Thoracic aorta (tissue), 2 donors: ENCODE measurements at regions not wholly inside any gene's neighbourhood (a gene's known extent, or its start where the extent isn't known, plus 50 kb on each side); places are given as distances from the start of the nearest gene placed in this dataset.

Experiments used
- ATAC-seq: fragments of 150-250 bp; one replicate; pipeline ENCODE4 v1.8.0; 2017; ENCODE audit warnings: low read depth; ENCODE audit not compliant: insufficient number of reproducible peaks, low FRiP score
- DNase-seq: peaks from one replicate; pipeline ENCODE4 v3.0.0-alpha.2; 2020; ENCODE audit warnings: low spot score
- H3K27ac ChIP-seq, 2 donors: fragments of 200-600 bp; sonication (generic); 1 replicate in 1 of 2; 2 replicates in 1 of 2; pipeline ENCODE4 v1.5.1; 2016; ENCODE audit warnings: mild to moderate bottlenecking in 2 of 2, moderate library complexity in 2 of 2
- H3K27me3 ChIP-seq: fragments of 200-600 bp; sonication (generic); replicated peaks from 2 replicates; pipeline ENCODE4 v1.6.0; 2016; ENCODE audit warnings: mild to moderate bottlenecking; ENCODE audit not compliant: insufficient read depth
- H3K36me3 ChIP-seq: fragments of 200-600 bp; sonication (generic); one replicate; pipeline ENCODE4 v1.5.1; 2016
- H3K4me1 ChIP-seq, 2 donors: fragments of 200-600 bp; sonication (generic); 1 replicate in 1 of 2; 2 replicates in 1 of 2; pipeline versions ENCODE4 v1.5.1 to v1.6.0; 2016; ENCODE audit warnings: low read depth in 2 of 2, mild to moderate bottlenecking in 1 of 2; ENCODE audit not compliant: control insufficient read depth in 1 of 2
- H3K4me3 ChIP-seq: fragments of 200-600 bp; sonication (generic); 2 replicates; pipeline ENCODE4 v1.5.1; 2016; ENCODE audit warnings: mild to moderate bottlenecking
- H3K9me3 ChIP-seq: fragments of 200-600 bp; sonication (generic); 2 replicates; pipeline ENCODE4 v1.5.1; 2016
- TF ChIP-seq, protein P1 (sequence below): fragments of 200-600 bp; sonication (generic); IDR thresholded peaks from one replicate; pipeline ENCODE4 v1.5.1; 2019; ENCODE audit warnings: antibody characterized with exemption

DNA sequence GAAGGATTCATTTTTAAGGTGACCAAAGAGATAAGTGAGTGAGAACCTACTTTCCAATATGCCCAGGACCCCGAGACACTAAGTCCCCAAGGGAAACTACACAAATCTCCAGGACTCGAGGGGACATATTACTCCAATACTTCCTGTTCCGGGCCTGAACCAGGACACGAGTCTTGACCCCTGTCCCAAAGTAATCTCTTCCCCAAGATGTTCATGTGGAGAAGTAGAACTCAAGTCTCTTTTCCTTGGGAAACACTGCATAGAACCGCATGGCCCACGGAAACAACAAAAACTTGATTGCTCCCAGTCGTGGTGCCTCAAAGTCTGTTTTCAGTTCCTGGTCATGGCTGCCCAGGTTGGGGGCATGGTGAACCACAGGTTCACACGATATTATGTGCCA is 87.2 kb upstream of the ZEB2 start:
- Histone ChIP-seq H3K27me3 (no peaks in the 10 kb centered on the region), H3K36me3 (no peaks in the 10 kb centered on the region), H3K4me1 (peaks cover 17 to 38% of the 10 kb centered on the region in 2 donors), H3K27ac (peak overlapping the region; percentile 1 to 32), H3K4me3 (no peak overlapping the region), H3K9me3 (no peaks in the 10 kb centered on the region)
- DNase-seq (no peak), ATAC-seq (no peak)
- TF ChIP-seq, protein P1, sequence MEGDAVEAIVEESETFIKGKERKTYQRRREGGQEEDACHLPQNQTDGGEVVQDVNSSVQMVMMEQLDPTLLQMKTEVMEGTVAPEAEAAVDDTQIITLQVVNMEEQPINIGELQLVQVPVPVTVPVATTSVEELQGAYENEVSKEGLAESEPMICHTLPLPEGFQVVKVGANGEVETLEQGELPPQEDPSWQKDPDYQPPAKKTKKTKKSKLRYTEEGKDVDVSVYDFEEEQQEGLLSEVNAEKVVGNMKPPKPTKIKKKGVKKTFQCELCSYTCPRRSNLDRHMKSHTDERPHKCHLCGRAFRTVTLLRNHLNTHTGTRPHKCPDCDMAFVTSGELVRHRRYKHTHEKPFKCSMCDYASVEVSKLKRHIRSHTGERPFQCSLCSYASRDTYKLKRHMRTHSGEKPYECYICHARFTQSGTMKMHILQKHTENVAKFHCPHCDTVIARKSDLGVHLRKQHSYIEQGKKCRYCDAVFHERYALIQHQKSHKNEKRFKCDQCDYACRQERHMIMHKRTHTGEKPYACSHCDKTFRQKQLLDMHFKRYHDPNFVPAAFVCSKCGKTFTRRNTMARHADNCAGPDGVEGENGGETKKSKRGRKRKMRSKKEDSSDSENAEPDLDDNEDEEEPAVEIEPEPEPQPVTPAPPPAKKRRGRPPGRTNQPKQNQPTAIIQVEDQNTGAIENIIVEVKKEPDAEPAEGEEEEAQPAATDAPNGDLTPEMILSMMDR = no peak

DNA sequence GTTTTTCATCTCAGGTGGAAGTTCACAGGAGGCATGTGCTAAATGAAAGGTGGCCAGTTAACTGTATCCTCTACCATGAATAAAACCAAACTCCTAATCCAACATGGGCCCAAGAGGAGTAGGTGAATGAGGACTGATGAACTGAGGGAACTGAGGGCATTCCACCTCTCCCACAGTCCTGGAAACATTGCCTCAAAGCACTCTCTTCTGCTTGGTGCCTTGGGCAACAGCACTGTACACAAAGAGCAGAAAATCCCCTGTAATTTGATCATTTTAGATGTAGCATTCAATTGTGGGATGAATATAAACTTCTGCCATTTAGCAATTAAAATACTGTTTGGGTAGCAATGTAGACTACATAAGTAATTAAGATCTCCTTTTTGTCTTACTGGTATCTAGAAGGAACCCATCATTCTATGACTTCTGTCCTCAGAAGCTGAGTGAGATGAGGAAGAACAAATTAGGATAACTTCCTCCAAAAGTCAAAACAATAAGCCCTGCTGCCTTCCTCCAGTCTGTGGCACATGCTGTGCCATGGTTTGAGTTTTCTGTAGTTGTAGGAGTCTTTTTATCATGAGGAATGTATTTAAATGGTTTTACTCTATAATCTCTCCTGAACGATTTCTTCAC is 86.7 kb upstream of the ZEB2 start:
- TF ChIP-seq, protein P1 = no peak

GRCh38 chr2:144605231-144605840 is 85.4 kb upstream of the ZEB2 start:
- Histone ChIP-seq H3K27me3 (no peaks in the 10 kb centered on the region), H3K4me1 (peaks cover 17 to 38% of the 10 kb centered on the region in 2 donors), H3K36me3 (no peaks in the 10 kb centered on the region), H3K9me3 (no peaks in the 10 kb centered on the region), H3K4me3 (no peak overlapping the region), H3K27ac (no peak overlapping the region)
- no peak for ATAC-seq
- TF ChIP-seq, protein P1 = no peak
- no peak for DNase-seq

More for the DNA sequence above, 86.7 kb upstream of the ZEB2 start:
- H3K36me3 ChIP-seq = no peaks in the 10 kb centered on the region
- H3K9me3 ChIP-seq = no peaks in the 10 kb centered on the region
- no peaks in the 10 kb centered on the region for H3K27me3 ChIP-seq
- ATAC-seq (no peak), DNase-seq (no peak)
- H3K4me1 ChIP-seq = peaks cover 17 to 38% of the 10 kb centered on the region in 2 donors
- no peak overlapping the region for H3K4me3 ChIP-seq
- peak overlapping the region in 1 of 2 donors; percentile 32 for H3K27ac ChIP-seq

DNA sequence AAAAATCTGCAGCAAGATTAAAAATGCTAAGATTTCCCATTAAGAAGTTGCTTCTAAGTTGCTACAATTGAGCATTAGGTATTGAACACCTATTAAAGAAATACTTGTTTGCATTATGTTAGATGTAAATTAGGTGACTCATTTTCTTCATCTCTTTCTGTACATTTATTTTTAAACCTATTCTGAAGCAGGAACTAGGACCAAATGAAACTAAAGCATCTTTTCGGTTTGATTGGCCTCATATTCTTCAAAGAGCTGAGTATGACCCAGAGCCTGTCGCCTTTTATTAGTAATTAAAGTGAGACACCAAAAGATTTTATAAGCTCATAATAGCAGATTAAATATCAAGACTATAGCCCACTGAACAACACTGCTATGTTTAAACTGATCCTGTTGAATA is 83.4 kb upstream of the ZEB2 start:
- no peak overlapping the region for H3K4me3 ChIP-seq
- peaks cover 14 to 34% of the 10 kb centered on the region in 2 donors for H3K4me1 ChIP-seq
- no peak overlapping the region for H3K27ac ChIP-seq
- H3K27me3 ChIP-seq = no peaks in the 10 kb centered on the region
- DNase-seq = no peak
- H3K36me3 ChIP-seq = no peaks in the 10 kb centered on the region
- H3K9me3 ChIP-seq = no peaks in the 10 kb centered on the region
- no peak for ATAC-seq
- TF ChIP-seq, protein P1 = no peak

GRCh38 chr2:144598906-144599305 is 79.0 kb upstream of the ZEB2 start:
- Histone ChIP-seq H3K36me3 (no peaks in the 10 kb centered on the region), H3K27ac (no peak overlapping the region), H3K4me1 (peaks cover 11 to 33% of the 10 kb centered on the region in 2 donors), H3K9me3 (no peaks in the 10 kb centered on the region), H3K27me3 (no peaks in the 10 kb centered on the region), H3K4me3 (no peak overlapping the region)
- ATAC-seq (no peak), DNase-seq (no peak)
- TF ChIP-seq, protein P1 = no peak
